C4-2B (cell line): ENCODE measurements at regions not wholly inside any gene's neighbourhood (a gene's known extent, or its start where the extent isn't known, plus 50 kb on each side); places are given as distances from the start of the nearest gene placed in this dataset.
"Not testable (repeated sequence)": the region's sequence is repeated elsewhere in the genome, so short reads cannot be mapped to it uniquely, and the experiment has no call there.

Experiments used
- H3K27ac ChIP-seq: fragments of 450-650 bp; 2 replicates; pipeline ENCODE4 v1.5.1; 2017
- CTCF ChIP-seq: fragments of 450-650 bp; conservative IDR thresholded peaks from 2 replicates; pipeline ENCODE4 v1.5.1; 2017; ENCODE audit warnings: mild to moderate bottlenecking
- ZFX ChIP-seq: fragments of 450-650 bp; IDR thresholded peaks from 2 replicates; pipeline ENCODE4 v1.6.1; 2017

GRCh38 chr18:5704847-5705246 lies 161.1 kb upstream of the EPB41L3 start:
- no peak overlapping the region for H3K27ac ChIP-seq
- TF ChIP-seq CTCF (no peak), ZFX (no peak)

- not testable (repeated sequence) for H3K27ac ChIP-seq
Observed at GRCh38 chr18:5702016-5702415, 158.2 kb upstream of the EPB41L3 start.

GRCh38 chr18:5693699-5694294 lies 150.0 kb upstream of the EPB41L3 start:
- H3K27ac ChIP-seq: no peak overlapping the region
- TF ChIP-seq CTCF (no peak), ZFX (no peak)

GRCh38 chr18:5678779-5679406 lies 135.1 kb upstream of the EPB41L3 start:
- no peak overlapping the region for H3K27ac ChIP-seq
- no peak for TF ChIP-seq ZFX
- no peak for TF ChIP-seq CTCF

GRCh38 chr18:5678278-5678677 lies 134.5 kb upstream of the EPB41L3 start:
- TF ChIP-seq ZFX: no peak
- no peak for TF ChIP-seq CTCF
- no peak overlapping the region for H3K27ac ChIP-seq

- TF ChIP-seq CTCF: no peak
- no peak for TF ChIP-seq ZFX
- H3K27ac ChIP-seq: no peak overlapping the region
Observed at GRCh38 chr18:5673616-5674015, 129.8 kb upstream of the EPB41L3 start.

GRCh38 chr18:5669585-5669984 lies 125.8 kb upstream of the EPB41L3 start:
- TF ChIP-seq ZFX: no peak
- TF ChIP-seq CTCF: no peak
- H3K27ac ChIP-seq: no peak overlapping the region
